ENCODE measurements at regions not wholly inside any gene's neighbourhood (a gene's known extent, or its start where the extent isn't known, plus 50 kb on each side); places are given as distances from the start of the nearest gene placed in this dataset.

GRCh38 chr4:15130441-15130840, 128.2 kb downstream of the CPEB2 start:
- no peak for DNase-seq (ENCODE audit: low read depth)

DNA sequence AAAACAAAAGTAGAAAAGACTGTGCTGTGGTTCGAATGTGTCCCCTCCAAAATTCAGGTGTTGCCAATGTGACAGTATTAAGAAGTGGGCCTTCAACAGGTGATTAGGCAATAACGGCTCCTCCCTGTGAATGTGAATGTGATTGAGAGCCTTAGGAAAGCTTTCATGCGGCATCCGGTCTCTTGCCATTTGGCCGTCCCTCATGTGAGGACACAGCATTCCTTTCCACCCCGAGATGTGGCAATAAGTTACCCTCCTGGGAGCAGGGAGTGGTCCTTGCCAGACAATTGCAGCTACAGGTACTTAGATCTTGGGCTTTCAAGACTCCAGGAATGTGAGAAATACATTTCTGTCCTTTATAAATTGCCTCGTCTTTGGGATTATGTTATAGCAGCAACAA, 129.3 kb downstream of the CPEB2 start:
- DNase-seq (ENCODE audit: low read depth) = no peak

DNA sequence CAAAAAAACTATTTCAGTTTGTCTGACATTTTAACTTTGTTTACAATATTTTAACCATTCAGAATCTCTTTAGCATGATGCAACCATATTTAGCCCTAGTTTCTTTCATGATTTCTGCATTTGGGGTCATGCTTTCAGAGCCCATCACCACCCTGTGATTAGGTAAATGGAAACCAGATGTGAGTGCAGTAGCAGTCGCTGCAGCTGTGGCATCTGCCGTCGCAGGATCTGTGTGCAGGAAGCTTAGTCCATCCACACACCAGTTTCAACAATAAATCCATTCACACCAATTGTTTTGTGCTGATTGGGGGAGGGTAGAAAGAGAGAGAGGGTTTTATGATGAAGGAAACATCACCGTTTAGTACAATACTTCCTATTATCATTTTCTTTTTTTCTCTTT, 130.5 kb downstream of the CPEB2 start:
- peak; percentile 13 for DNase-seq (ENCODE audit: low read depth)

- DNase-seq (ENCODE audit: low read depth) = no peak
Measured at GRCh38 chr4:15139599-15139998, 137.3 kb downstream of the CPEB2 start.

- DNase-seq (ENCODE audit: low read depth) = no peak
Measured at GRCh38 chr4:15142201-15142600, 139.9 kb downstream of the CPEB2 start.

GRCh38 chr4:15143551-15143950, 141.3 kb downstream of the CPEB2 start:
- DNase-seq (ENCODE audit: low read depth) = no peak

- no peak for DNase-seq (ENCODE audit: low read depth)
Measured at GRCh38 chr4:15144249-15144966, 142.1 kb downstream of the CPEB2 start.

DNA sequence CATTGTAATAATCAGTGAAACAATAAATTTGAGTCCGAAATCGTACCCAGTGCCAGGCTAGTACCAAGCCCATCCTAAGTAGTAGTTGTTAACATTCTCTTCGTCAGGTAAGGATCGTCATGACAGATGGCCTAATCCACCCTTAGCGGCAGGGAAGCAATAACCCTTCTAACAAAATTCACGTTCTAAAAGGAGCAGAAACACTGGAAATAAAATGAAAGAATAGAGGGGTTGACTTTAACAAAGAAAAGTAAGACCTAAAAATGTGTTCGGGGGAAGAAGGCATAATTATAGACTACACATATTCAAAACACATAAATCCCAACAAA, 142.7 kb downstream of the CPEB2 start:
- no peak for DNase-seq (ENCODE audit: low read depth)

- no peak for DNase-seq (ENCODE audit: low read depth)
Measured at GRCh38 chr4:15145709-15146108, 143.4 kb downstream of the CPEB2 start.

GRCh38 chr4:15147714-15148113, 145.4 kb downstream of the CPEB2 start:
- no peak for DNase-seq (ENCODE audit: low read depth)

- DNase-seq (ENCODE audit: low read depth) = no peak
Measured at GRCh38 chr4:15148199-15148598, 145.9 kb downstream of the CPEB2 start.

- no peak for DNase-seq (ENCODE audit: low read depth)
Measured at GRCh38 chr4:15148691-15149090, 146.4 kb downstream of the CPEB2 start.

GRCh38 chr4:15149234-15149838, 147.1 kb downstream of the CPEB2 start:
- DNase-seq (ENCODE audit: low read depth) = no peak

- peak; percentile 62 for DNase-seq (ENCODE audit: low read depth)
Measured at GRCh38 chr4:15149839-15150592, 147.7 kb downstream of the CPEB2 start.

DNA sequence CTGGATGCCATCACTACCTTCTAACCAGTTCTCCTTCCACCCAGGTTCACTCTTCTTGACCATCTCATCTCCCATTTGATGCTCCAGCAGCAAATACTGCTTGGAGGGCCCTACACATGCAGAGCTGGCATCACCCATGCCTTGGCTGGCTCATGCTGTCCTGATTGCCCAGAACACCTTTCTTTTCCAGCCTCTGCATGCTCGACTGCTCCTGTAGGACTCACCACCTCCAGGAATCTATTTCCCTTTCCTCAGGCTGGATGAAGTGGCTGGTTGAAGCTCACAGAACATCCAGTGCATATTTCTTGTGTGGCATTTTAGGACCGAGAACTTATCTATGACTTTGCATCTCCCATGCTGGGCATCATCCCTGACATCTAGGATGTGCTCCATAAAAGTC, 148.3 kb downstream of the CPEB2 start:
- DNase-seq (ENCODE audit: low read depth) = no peak

- DNase-seq (ENCODE audit: low read depth) = no peak
Measured at GRCh38 chr4:15151033-15151432, 148.8 kb downstream of the CPEB2 start.

GRCh38 chr4:15153662-15154061, 151.4 kb downstream of the CPEB2 start:
- DNase-seq (ENCODE audit: low read depth) = no peak

DNA sequence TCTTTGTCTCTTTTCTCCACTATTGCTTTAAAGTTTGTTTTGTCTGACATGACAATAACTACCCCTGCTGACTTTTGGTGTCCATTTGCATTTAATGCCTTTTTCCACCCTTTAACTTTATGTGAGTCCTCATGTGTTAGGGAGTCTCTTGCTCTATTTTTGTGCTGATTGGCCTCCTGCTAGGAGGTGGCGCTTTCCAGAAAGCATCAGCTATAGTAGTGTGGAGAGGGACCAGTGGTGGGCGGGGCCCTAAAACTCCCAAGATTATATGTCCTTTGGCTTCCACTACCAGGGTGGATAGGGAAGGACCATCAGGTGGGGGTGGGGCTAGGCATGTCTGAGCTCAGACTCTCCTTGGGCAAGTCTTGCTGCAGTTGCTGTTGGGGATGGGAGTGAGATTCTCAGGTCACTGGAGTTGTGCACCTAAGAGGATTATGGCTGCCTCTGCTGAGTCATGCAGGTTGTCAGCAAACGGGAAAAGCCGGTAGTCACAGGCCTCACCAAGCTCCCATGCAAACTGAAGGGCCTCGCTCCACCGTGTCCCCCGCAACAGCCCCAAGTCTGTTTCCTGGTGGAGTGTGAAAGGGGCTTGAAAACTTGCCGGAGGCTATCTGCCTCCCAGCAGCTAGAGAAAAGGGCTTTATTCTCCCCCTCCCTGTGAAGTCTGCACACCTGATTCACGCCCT, 156.3 kb downstream of the CPEB2 start:
- no peak for DNase-seq (ENCODE audit: low read depth)

GRCh38 chr4:15159477-15160019, 157.3 kb downstream of the CPEB2 start:
- no peak for DNase-seq (ENCODE audit: low read depth)

DNA sequence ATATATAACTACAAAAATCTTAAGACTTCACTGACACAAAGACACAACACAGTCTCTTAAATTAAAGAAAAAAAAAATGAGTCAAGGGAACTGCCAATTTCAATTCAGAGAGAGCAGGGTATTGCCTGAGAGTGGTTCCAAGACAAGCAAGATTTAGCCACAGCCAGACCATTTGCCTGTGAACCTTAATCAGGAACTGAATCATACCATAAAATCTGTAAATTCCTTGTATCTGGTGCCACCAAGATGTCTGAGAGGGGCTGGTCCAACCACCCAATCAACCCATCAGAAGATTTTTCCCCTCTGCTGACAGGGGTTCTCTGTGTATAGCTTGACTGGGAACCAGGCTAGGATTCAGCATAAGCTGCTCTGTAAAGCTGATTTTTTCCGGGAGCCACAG, 159.2 kb downstream of the CPEB2 start:
- DNase-seq (ENCODE audit: low read depth) = no peak

GRCh38 chr4:15162046-15162445, 159.8 kb downstream of the CPEB2 start:
- DNase-seq (ENCODE audit: low read depth) = no peak

DNA sequence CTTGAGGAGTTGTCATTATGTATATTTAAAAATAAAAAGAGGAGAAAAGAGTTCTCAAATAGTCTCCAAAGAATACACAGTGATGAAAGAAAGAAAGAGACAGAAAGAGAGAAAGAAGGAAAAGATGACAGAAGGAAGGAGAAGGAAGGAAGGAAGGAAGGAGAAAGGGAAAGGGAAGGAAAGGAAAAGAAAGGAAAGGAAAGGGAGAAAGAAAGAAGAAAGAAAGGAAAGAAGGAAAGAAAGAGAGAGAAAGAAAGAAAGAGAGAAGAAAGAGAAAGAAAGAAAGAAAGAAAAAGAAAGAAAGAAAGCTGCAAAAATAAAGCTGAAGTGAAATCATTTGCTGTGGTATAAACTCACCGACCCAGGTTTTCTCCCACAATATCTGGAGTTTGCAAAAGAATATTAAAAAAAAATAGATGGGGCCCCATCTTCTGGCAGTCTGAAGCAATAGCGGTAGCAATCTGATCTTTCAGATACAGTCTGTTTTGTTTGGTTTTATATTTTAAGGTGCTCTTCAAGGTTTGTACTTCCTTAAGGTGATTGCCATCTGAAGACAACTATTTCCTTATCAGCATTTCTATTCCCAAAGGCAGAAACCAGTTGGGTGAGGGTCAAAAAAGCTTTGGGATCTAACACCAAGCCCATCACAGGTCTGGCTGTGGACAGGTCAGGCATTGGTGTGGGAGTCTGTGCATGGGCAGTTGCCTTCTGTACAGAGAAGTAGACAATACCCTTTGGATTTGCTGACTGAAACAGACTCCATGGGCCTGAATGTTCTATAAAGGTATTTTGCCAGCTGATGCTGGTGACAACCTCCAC, 160.4 kb downstream of the CPEB2 start:
- peak; percentile 35 for DNase-seq (ENCODE audit: low read depth)

Measured in fibroblast of the conjunctiva (primary cell).